HG03439 (cell line): ENCODE measurements at regions not wholly inside any gene's neighbourhood (a gene's known extent, or its start where the extent isn't known, plus 50 kb on each side); places are given as distances from the start of the nearest gene placed in this dataset.

Experiments used
- ATAC-seq: cut with Tn5 transposase; IDR thresholded peaks from one replicate; pipeline ENCODE4 v1.9.1; 2021; ENCODE audit warnings: mild to moderate bottlenecking, moderate library complexity; ENCODE audit not compliant: unreplicated experiment

GRCh38 chr18:31213641-31214040 is 51.0 kb upstream of the DSC1 start:
- no peak for ATAC-seq

GRCh38 chr18:31217038-31217849 is 54.6 kb upstream of the DSC1 start:
- ATAC-seq: no peak

GRCh38 chr18:31218671-31219383 is 56.2 kb upstream of the DSC1 start:
- no peak for ATAC-seq

- no peak for ATAC-seq
These were observed 56.7 kb upstream of the DSC1 start for GRCh38 chr18:31219395-31219794.

GRCh38 chr18:31223371-31223770 is 60.7 kb upstream of the DSC1 start:
- no peak for ATAC-seq

- no peak for ATAC-seq
These were observed 63.0 kb upstream of the DSC1 start for GRCh38 chr18:31225668-31226067.

GRCh38 chr18:31227497-31228229 is 65.0 kb upstream of the DSC1 start:
- no peak for ATAC-seq

GRCh38 chr18:31229829-31230228 is 67.2 kb upstream of the DSC1 start:
- peak; percentile 43 for ATAC-seq

- ATAC-seq: peak; percentile 92
These were observed 67.8 kb upstream of the DSC1 start for GRCh38 chr18:31230495-31230894.

GRCh38 chr18:31232013-31232412 is 69.4 kb upstream of the DSC1 start:
- no peak for ATAC-seq

- ATAC-seq: no peak
These were observed 70.2 kb upstream of the DSC1 start for GRCh38 chr18:31232775-31233424.

GRCh38 chr18:31233621-31234275 is 71.1 kb upstream of the DSC1 start:
- ATAC-seq: no peak

GRCh38 chr18:31235856-31236255 is 73.2 kb upstream of the DSC1 start:
- ATAC-seq: no peak

- ATAC-seq: no peak
These were observed 74.5 kb upstream of the DSC1 start for GRCh38 chr18:31237142-31237541.

- ATAC-seq: no peak
These were observed 76.5 kb upstream of the DSG1 start for GRCh38 chr18:31241425-31241824.

- no peak for ATAC-seq
These were observed 76.0 kb upstream of the DSG1 start for GRCh38 chr18:31241900-31242409.

- ATAC-seq: no peak
These were observed 74.0 kb upstream of the DSG1 start for GRCh38 chr18:31243740-31244512.

GRCh38 chr18:31244771-31245394 is 73.1 kb upstream of the DSG1 start:
- no peak for ATAC-seq

- no peak for ATAC-seq
These were observed 72.1 kb upstream of the DSG1 start for GRCh38 chr18:31245820-31246219.
